Esophagus squamous epithelium (tissue), 4 donors: ENCODE measurements at regions not wholly inside any gene's neighbourhood (a gene's known extent, or its start where the extent isn't known, plus 50 kb on each side); places are given as distances from the start of the nearest gene placed in this dataset.
A peak's percentile ranks its signal among the peaks of the same experiment; 100 is the strongest.

ENCODE experiments used
- CTCF ChIP-seq, 6 experiments: fragments of 450-650 bp in 4 of 6; fragments of 200-600 bp in 2 of 6; sonication (generic) in 2 of 6; IDR thresholded peaks; one replicate each; pipeline ENCODE4 v1.5.1; 2016 to 2019; ENCODE audit warnings: antibody characterized with exemption in 6 of 6, mild to moderate bottlenecking in 4 of 6, moderate library complexity in 4 of 6
- POLR2A ChIP-seq, 4 donors: fragments of 450-650 bp; IDR thresholded peaks; one replicate each; pipeline ENCODE4 v1.6.1; 2017; ENCODE audit warnings: antibody characterized with exemption in 4 of 4, mild to moderate bottlenecking in 4 of 4, moderate library complexity in 3 of 4

GRCh38 chr6:98054453-98054852 is 771.4 kb upstream of the MMS22L start:
- TF ChIP-seq CTCF (IDR thresholded peaks at IDR 0.05) (peak in 2 of 6 experiments; percentile 5 to 6), POLR2A (IDR thresholded peaks at IDR 0.05) (no peak)
